ENCODE measurements at regions not wholly inside any gene's neighbourhood (a gene's known extent, or its start where the extent isn't known, plus 50 kb on each side); places are given as distances from the start of the nearest gene placed in this dataset.

- TF ChIP-seq ETV6 (CRISPR knock-in tag; IDR thresholded peaks at IDR 0.05) (no peak), FOXJ3 (CRISPR knock-in tag; IDR thresholded peaks at IDR 0.05; ENCODE audit: borderline replicate concordance) (no peak)
Measured at GRCh38 chr6:144637541-144637940, 352.4 kb downstream of the UTRN start (continued).

GRCh38 chr6:144639654-144640053 lies 354.5 kb downstream of the UTRN start:
- peak overlapping the region; percentile 55 for H3K27ac Mint-ChIP-seq
- CTCF ChIA-PET = no interaction called here

GRCh38 chr6:144641286-144641685 lies 356.2 kb downstream of the UTRN start:
- H3K36me3 Mint-ChIP-seq = no peaks in the 10 kb centered on the region
- DNase-seq (ENCODE audit: low spot score) (no peak), ATAC-seq (no peak)
- CTCF ChIA-PET = no interaction called here
- POLR2A ChIA-PET = no interaction called here
- H3K9me3 Mint-ChIP-seq = no peaks in the 10 kb centered on the region
- no peaks in the 10 kb centered on the region for H3K27me3 Mint-ChIP-seq (ENCODE audit: low read depth)
- H3K4me3 Mint-ChIP-seq = no peak overlapping the region
- H3K4me1 Mint-ChIP-seq = peaks cover 58% of the 10 kb centered on the region
- peak overlapping the region; percentile 9; the same call in 1 of the 2 replicates for H3K27ac Mint-ChIP-seq
- TF ChIP-seq ZBTB21 (CRISPR knock-in tag; IDR thresholded peaks at IDR 0.05; ENCODE audit: borderline replicate concordance) (no peak), JUN (CRISPR knock-in tag; IDR thresholded peaks at IDR 0.05) (no peak), PRDM15 (CRISPR knock-in tag; IDR thresholded peaks at IDR 0.05) (no peak), HMGXB4 (CRISPR knock-in tag; IDR thresholded peaks at IDR 0.05) (no peak), ZNF512 (CRISPR knock-in tag; IDR thresholded peaks at IDR 0.05; ENCODE audit: borderline replicate concordance) (no peak)

More at GRCh38 chr6:144639654-144640053, 354.5 kb downstream of the UTRN start:
- TF ChIP-seq ARID4B (CRISPR knock-in tag; IDR thresholded peaks at IDR 0.05; ENCODE audit: borderline replicate concordance) = no peak
- TF ChIP-seq HMGA2 (CRISPR knock-in tag; IDR thresholded peaks at IDR 0.05) = no peak
- no peak for TF ChIP-seq ERG (CRISPR knock-in tag; IDR thresholded peaks at IDR 0.05)
- no peak for DNase-seq (ENCODE audit: low spot score)
- H3K4me1 Mint-ChIP-seq = peaks cover 45% of the 10 kb centered on the region
- no peak overlapping the region for H3K4me3 Mint-ChIP-seq
- H3K36me3 Mint-ChIP-seq = no peaks in the 10 kb centered on the region
- no peaks in the 10 kb centered on the region for H3K27me3 Mint-ChIP-seq (ENCODE audit: low read depth)
- no peaks in the 10 kb centered on the region for H3K9me3 Mint-ChIP-seq
- POLR2A ChIA-PET = no interaction called here
- ATAC-seq = no peak; the same call in 1 of the 2 replicates

All from WTC11 (cell line).